ENCODE measurements at regions not wholly inside any gene's neighbourhood (a gene's known extent, or its start where the extent isn't known, plus 50 kb on each side); places are given as distances from the start of the nearest gene placed in this dataset.

GRCh38 chr1:163932901-163933300 is 611.1 kb downstream of the NUF2 start (continued):
- TF ChIP-seq ZBTB11 (tag by site-specific recombination; conservative IDR thresholded peaks at IDR 0.05; ENCODE audit: low read depth) = no peak
- no peak for TF ChIP-seq ZNF777 (tag by site-specific recombination; IDR thresholded peaks at IDR 0.05; ENCODE audit: borderline replicate concordance)
- no peak for TF ChIP-seq ZNF670 (tag by site-specific recombination; IDR thresholded peaks at IDR 0.05; ENCODE audit: low read depth)

GRCh38 chr1:163933437-163933836 is 611.7 kb downstream of the NUF2 start:
- Histone ChIP-seq H3K4me3 (ENCODE audit: low read depth, low read length) (no peak overlapping the region), H3K4me1 (ENCODE audit: control insufficient read depth, insufficient read depth, low read length) (no peaks in the 10 kb centered on the region), H3K9me3 (ENCODE audit: control insufficient read depth, insufficient read depth, low read depth, low read length) (no peaks in the 10 kb centered on the region), H3K36me3 (ENCODE audit: control insufficient read depth in 2 of 2, insufficient read depth in 1 of 2, low read length in 2 of 2) (no peaks in the 10 kb centered on the region), H3K27ac (ENCODE audit: extremely low read depth, low read depth, low read length) (no peak overlapping the region)
- CTCF ChIA-PET = interaction anchor here (0.6 to 0.7 kb wide), 2 partner anchors 184 to 246 kb away, joined by 3 to 10 read pairs; no protein-coding TSS in a partner anchor
- no peak for TF ChIP-seq ZNF223 (tag by site-specific recombination; IDR thresholded peaks at IDR 0.05)
- TF ChIP-seq ZNF280C (tag by site-specific recombination; IDR thresholded peaks at IDR 0.05) = no peak
- TF ChIP-seq AEBP2 (tag by site-specific recombination; IDR thresholded peaks at IDR 0.05; ENCODE audit: borderline replicate concordance) = no peak
- no peak for TF ChIP-seq SP7 (tag by site-specific recombination; IDR thresholded peaks at IDR 0.05)
- no peak for TF ChIP-seq ZNF221 (tag by site-specific recombination; IDR thresholded peaks at IDR 0.05; ENCODE audit: borderline replicate concordance)
- TF ChIP-seq ZSCAN5A (tag by site-specific recombination; IDR thresholded peaks at IDR 0.05) = no peak
- TF ChIP-seq ZNF426 (tag by site-specific recombination; IDR thresholded peaks at IDR 0.05) = no peak
- TF ChIP-seq PBX3 (CRISPR knock-in tag; IDR thresholded peaks at IDR 0.05) = no peak
- TF ChIP-seq ZNF791 (tag by site-specific recombination; IDR thresholded peaks at IDR 0.05) = no peak
- TF ChIP-seq HOXA7 (CRISPR knock-in tag; IDR thresholded peaks at IDR 0.05; ENCODE audit: borderline replicate concordance) = no peak
- TF ChIP-seq ZNF23 (tag by site-specific recombination; IDR thresholded peaks at IDR 0.05; ENCODE audit: borderline replicate concordance) = no peak
- TF ChIP-seq SP3 (tag by site-specific recombination; IDR thresholded peaks at IDR 0.05) = no peak
- TF ChIP-seq ZBTB10 (tag by site-specific recombination; IDR thresholded peaks at IDR 0.05) = no peak
- POLR2A ChIA-PET = no interaction called here

Data from HEK293 (cell line).